Endothelial cell of hepatic sinusoid (primary cell): ENCODE measurements at regions not wholly inside any gene's neighbourhood (a gene's known extent, or its start where the extent isn't known, plus 50 kb on each side); places are given as distances from the start of the nearest gene placed in this dataset.
"Not testable (repeated sequence)": the region's sequence is repeated elsewhere in the genome, so short reads cannot be mapped to it uniquely, and the experiment has no call there.

Experiments used
- in situ Hi-C: cut with HindIII; loops from 2 replicates; pipeline ENCODE4 v1.10.0; 2017; ENCODE audit warnings: low sequenced_read_pairs

DNA sequence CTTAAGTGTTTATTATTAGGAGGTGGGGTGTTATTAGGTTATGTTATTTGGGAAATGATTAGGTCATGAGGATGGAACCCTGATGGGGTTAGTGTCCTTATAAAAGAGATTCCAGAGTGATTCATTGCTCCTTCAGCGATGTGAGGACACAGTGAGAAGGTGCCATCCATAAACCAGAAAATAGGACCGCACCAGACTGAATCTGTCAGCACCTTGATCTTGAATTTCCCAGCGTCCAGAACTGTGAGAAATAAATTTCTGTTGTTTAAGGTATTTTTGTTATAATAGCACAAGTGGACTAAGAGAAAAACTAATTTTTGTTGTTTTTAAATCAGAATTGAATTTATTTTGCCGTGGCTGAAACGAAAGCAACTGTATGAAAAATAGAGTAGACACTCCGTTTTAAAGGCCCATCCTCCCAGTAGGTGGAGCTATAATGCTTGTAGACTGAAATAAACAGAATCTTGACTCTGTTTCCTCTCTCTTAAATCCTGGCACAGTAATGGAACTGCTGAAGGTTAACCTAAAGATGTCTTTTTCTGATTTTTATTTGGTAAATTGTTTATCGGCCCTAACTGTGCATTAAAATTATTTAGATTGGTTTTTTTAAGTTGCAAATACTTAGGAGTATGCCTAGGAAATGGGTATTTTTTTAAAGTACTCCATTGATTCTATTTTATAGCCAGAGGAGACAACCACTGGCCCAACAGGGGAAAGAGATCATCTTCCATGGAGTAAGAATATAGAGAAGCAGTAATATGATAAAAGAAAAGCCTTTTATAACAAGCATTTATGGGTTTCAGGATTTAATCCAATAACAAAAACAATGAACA lies 133.2 kb upstream of the ADAMTS3 start:
- in situ Hi-C loops, result no loop called here

DNA sequence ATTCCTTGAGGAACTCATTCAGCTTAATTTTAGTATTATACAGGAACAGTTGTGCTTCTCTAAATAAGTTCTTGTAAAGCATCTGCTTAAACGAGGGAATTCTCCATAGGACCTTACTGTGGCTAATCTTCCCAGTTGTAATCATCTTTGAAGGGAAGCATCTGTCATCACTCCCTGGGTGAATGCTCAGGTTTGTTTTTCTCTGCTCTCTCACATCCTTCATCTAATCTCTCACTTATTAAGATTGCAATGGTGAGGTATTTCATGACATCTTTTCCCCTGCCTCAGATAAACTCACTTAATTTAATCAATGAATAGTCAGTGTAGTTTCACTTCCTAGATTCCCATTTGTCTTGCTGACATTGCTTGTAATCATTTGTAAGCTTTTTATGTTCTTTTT lies 121.8 kb upstream of the ADAMTS3 start:
- in situ Hi-C loops, result no loop called here

DNA sequence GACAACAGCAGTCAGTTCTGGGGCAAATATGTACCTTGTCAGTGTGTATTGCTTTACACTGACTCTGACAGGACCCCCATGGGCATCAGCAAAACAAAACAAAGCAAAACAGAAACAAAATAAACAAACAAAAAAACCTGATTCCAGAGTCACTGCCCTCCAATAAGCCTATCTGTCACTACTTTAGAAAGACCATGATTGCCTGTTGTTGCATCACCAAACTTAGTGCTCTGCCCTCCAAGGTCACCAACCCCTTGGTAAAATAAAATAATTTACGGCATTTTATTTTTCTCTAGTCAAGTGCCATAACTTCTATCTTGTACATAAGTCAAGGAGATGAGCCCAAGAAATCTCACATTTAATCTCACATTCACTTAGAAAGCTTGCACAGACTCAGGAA lies 120.9 kb upstream of the ADAMTS3 start:
- in situ Hi-C loops, result no loop called here

DNA sequence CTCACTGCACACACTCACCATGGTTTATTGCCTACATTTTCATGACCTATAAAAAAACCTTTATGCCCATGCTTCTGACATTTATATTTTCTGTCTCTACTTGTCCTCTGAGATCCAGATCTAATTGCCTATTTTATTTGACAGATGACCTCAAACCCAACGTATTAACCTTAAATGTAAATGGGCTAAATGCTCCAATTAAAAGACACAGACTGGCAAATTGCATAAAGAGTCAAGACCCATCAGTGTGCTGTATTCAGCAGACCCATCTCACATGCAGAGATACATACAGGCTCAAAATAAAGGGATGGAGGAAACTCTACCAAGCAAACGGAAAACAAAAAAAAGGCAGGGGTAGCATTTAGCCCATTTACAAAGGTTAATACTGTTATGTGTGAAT lies 117.4 kb upstream of the ADAMTS3 start:
- in situ Hi-C loops, result not testable (repeated sequence)

DNA sequence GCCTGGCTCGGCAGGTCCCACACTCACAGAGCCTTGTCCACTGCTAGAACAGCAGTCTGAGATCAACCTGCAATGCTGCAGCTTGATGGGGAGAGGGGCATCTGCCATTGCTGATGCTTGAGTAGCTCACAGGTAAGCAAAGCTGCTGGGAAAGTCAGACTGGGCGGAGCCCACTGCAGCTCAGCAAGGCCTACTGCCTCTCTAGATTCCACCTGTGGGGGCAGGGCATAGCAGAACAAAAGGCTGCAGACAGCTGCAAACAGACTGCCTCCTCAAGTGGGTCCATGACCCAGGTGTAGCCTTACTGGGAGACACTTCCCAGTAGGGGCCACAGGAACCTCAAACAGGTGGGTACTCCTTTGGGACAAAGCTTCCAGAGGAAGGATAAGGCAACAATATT lies 110.6 kb upstream of the ADAMTS3 start:
- in situ Hi-C loops, result no loop called here

DNA sequence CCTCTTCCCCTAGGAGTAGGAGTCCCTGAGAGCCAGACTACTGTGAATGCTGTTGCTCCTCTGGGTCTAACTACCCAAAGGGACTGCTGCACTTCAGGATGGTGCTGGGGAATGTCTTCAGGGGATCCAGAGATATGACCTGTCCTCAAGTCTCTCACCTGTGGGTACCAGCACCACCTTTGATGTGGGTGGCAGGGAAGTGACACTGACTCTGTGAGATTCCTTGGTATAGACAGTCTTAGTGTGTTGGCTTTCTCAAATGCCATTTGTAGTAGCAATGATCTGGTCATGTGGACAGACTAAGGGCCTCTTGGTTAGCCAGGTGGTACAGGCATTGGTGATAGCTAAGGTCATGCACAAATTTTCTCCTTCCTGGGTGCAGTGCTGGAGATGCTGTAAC lies 108.9 kb upstream of the ADAMTS3 start:
- in situ Hi-C loops, result no loop called here

DNA sequence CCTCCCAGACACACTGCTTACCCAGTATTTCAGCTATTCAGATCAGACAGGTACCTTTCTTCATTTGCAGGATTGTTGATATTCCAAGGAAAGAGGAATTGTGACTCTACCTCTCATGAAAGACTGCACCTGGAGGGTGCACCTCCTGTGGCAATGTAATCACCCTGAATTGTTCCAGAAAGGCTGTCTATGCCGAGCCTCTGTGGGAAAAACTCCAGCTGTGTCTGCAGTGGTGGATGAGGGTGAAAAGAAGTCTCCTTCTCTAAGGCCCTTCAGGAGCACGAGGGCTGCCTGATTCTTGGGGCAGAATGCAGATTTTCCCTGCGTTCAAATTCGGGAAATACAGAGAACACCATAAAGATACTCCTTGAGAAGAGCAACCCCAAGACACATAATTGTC lies 108.2 kb upstream of the ADAMTS3 start:
- in situ Hi-C loops, result no loop called here

DNA sequence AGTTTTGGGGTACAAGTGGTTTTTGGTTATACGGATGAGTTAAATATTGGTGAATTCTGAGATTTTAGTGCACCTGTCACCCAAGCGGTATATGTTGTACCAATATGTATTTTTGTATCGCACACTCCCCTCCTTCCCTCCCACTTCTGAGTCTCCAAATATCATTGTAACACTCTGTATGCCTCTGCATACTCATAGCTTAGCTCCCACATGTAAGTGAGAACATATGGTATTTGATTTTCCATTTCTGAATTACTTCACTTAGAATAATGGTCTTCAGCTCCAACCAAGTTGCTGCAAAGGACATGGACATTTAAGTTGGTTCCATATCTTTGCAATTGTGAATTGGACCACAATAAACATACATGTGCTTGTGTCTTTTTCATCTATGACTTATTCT lies 103.0 kb upstream of the ADAMTS3 start:
- in situ Hi-C loops, result no loop called here

DNA sequence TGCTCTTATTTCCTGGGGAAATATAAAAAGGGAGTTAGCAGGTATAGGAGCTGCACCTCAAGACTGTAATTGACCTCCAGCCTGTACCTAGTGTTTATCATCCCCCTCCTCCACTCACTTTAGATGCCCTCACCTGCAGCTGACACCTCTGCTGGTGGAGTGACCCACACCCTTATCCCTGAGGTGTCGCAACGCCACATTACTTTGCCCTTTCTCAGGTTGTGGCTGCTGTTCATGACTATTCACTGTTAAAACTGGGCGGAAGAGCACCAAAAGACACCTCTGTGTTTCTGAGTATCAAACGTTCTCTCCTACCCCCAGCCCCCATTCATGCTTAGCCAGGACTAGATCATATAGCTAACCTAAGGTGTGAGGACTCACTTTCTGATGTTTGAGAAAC lies 101.5 kb upstream of the ADAMTS3 start:
- in situ Hi-C loops, result no loop called here

DNA sequence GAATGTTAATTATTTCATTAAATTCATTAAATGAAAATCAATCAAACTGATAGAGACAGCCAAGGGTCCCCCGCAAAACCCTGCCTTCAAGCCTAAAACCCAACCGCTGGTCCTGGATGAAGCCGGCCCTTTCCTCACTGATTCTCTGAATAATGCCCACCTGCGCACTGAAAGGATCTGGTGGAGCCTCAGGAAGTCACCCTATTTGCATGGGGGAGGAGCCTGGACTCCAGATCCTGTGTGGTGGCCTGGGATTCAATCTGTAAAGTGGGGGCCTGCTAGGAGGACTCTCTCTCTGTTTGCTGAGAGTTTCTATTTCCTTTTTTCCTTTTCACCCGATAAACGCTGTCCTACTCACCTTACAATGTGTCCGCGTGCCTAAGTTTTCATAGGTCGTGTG lies 97.9 kb upstream of the ADAMTS3 start:
- in situ Hi-C loops, result no loop called here

DNA sequence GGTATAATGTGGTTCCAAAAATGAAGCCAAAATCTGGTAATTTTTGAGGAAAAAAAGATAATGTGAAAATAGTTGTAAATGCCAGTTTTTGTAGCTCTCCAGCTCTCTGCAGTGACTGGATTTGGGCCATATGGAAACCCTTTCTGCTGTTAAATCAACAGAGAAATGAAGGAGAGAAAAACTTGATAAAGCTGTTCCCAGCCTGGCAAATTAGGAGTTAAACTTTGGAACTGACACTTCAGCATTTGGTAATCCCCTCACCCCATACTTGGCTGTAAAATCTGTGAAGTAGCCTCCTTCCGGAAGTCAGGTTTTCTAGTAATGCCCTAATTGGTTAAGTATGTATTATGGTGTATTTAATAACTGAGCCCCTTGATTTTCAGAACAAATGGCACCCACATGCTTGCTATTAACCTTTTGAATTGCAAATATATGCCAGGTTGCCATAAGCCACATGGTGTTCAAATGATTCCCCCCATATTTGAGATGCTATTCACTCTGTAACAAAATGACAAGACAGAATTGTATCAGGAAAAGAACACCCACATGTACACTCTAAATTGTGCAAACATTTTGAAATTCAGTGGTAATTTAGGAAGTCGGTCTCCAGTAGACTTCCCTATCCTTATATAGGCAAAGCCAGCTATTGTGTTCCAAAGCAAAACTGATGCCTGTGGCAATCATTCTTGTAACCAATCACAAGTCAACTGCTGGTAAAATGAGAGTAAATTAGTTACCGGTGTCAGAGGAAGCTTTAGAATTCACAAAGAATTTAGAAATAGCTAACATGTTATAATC lies 96.3 kb upstream of the ADAMTS3 start:
- in situ Hi-C loops, result no loop called here

DNA sequence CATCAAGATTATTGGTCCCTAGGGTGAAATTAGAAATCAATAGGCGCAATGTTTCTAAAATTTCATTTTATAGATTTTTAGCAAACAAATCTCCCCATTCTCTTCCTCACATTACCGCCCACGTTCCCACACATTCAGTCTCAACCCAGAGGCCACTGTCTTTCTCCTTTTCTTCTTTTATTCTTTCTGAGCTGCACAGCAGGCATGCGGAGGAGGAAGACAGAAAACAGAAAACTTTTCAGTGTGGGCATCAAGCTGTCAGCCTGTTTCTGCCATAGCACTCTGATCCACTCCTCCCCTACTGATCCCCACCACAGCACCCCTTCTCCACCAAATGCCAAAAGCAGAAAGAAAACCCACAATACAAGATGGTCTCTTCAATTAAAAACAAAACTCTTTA lies 94.8 kb upstream of the ADAMTS3 start:
- in situ Hi-C loops, result no loop called here

DNA sequence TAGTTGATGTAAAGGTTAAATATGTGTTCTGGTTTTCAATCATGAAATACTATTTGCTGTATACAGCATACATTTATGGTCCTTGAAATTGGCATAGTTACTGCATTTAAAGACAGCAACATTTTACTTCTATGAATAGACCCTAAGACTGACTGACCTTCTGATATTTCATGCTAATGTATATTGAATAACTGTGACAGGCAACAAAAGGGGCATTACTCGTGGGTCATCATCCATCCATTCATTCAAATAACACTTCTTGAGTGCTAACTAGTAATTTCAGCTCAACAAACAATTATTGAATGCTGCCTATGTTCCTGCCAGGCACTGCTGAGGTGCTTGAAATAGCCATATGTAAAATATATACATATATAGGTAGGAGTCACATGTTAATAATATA lies 92.8 kb upstream of the ADAMTS3 start:
- in situ Hi-C loops, result no loop called here

DNA sequence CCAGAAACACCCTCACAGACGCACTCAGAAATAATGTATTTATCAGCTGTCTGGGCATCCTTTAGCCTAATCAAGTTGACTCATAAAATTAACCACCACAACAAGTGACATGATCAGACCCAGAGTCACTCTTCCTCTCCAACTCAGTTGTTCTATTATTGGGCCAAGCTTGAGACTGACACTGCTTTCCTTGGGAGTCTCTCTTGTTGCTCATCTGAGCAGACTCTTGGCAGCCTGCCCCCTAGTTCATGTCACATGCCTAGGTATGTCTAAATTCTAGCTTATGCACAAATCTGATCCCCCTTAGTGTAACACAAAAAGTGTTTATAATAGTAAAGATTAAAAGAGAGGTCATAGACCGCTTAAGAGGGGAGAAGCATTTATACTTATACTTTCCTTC lies 72.6 kb upstream of the ADAMTS3 start:
- in situ Hi-C loops, result no loop called here

DNA sequence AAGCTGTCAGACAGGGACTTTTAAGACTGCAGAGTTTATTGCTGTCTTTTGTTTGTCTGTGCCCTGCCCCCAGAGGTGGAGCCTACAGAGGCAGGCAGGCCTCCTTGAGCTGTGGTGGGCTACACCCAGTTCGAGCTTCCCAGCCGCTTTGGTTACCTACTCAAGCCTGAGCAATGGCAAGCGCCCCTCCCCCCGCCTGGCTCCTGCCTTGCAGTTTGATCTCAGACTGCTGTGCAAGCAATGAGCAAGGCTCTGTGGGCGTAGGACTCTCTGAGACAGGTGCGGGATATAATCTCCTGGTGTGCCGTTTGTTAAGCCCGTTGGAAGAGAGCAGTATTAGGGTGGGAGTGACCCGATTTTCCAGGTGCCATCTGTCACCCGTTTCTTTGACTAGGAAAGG lies 67.8 kb upstream of the ADAMTS3 start:
- in situ Hi-C loops, result not testable (repeated sequence)

DNA sequence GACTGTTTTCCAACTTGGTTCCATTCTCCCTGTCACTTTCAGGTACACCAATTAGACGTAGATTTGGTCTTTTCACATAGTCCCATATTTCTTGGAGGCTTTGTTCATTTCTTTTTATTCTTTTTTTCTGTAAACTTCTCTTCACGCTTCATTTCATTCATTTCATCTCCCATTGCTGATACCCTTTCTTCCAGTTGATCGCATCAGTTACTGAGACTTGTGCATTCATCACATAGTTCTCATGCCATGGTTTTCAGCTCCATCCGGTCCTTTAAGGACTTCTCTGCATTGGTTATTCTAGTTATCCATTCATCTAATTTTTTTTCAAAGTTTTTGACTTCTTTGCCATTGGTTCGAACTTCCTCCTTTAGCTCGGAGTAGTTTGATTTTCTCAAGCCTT lies 66.9 kb upstream of the ADAMTS3 start:
- in situ Hi-C loops, result not testable (repeated sequence)

DNA sequence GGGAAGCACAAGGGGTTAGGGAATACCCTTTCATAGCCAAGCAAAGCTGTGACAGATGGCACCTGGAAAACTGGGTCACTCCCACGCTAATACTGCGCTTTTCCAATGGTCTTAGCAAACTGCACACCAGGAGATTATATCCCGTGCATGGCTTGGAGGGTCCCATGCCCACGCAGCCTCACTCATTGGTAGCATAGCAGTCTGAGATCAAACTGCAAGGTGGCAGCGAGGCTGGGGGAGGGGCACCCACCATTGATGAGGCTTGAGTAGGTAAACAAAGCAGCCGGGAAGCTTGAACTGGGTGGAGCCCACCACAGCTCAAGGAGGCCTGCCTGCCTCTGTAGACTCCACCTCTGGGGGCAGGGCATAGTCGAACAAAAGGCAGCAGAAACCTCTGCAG lies 63.2 kb upstream of the ADAMTS3 start:
- in situ Hi-C loops, result not testable (repeated sequence)

DNA sequence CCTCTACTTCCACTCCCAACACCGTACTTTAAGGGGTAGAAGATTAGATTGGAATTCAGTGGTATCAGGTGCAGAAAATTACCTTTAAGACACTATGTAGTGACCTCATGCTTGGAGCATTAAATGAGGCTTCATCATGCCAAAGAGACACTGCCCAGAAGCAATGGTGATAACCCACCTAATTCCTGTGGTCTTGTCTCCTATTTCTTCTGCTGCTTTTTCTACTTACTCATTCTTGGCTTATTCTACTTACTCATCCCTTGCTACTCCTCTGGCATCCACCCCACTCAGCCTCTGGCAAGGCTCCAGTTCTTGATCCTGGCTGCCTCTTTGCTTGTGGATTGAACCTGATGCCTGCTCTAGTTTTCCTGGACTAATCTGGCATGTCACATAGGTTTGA lies 62.3 kb upstream of the ADAMTS3 start:
- in situ Hi-C loops, result no loop called here

DNA sequence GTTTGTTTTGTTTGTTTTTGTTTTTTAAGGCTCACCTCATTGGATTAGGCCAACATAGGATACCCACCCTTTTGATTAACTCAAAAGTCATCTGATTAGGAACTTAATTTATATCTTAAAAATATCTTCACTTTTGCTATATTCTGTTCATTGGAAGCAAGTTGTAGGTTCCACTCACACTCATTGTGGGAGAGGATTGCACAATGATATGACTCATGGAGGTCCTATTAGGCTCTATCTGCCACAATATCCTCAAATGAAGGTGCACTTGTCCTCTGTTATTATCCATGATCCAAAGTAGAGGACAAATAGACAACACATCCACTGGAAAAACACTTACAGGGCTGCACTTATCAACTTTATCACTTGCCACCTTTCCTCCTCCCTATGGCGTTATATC lies 60.5 kb upstream of the ADAMTS3 start:
- in situ Hi-C loops, result no loop called here

DNA sequence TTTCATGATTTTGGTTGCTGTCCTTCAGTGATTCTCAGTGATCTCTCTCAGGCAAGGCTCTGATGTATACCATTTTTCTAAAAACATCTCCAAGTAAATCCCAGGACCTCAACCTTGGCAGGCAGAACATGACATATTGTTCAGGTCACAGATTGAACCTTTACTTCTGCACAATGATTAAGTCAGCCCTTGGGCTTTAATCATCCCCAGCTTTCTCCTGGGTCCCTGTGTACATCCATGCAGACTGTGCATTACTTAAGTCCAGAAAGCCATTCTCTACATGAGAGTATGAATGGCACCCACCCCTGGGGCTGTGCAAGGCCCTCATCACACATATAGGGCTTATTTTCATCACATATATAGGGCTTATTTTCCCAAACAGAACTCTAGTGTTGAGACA lies 58.7 kb upstream of the ADAMTS3 start:
- in situ Hi-C loops, result no loop called here
